GM19328 (cell line): ENCODE measurements at regions not wholly inside any gene's neighbourhood (a gene's known extent, or its start where the extent isn't known, plus 50 kb on each side); places are given as distances from the start of the nearest gene placed in this dataset.
"Not testable (repeated sequence)": the region's sequence is repeated elsewhere in the genome, so short reads cannot be mapped to it uniquely, and the experiment has no call there.

ENCODE experiments used
- ATAC-seq: cut with Tn5 transposase; IDR thresholded peaks from one replicate; pipeline ENCODE4 v1.9.1; 2021; ENCODE audit warnings: mild to moderate bottlenecking, moderate library complexity; ENCODE audit not compliant: unreplicated experiment

- ATAC-seq, result no peak
Measured at GRCh38 chr3:70743754-70744153, 431.3 kb upstream of the MDFIC2 start.

GRCh38 chr3:70742081-70742480 lies 429.6 kb upstream of the MDFIC2 start:
- ATAC-seq, result no peak

- ATAC-seq, result no peak
Measured at GRCh38 chr3:70740872-70741271, 428.4 kb upstream of the MDFIC2 start.

- no peak for ATAC-seq
Measured at GRCh38 chr3:70740071-70740470, 427.6 kb upstream of the MDFIC2 start.

- no peak for ATAC-seq
Measured at GRCh38 chr3:70738291-70738681, 425.8 kb upstream of the MDFIC2 start.

- no peak for ATAC-seq
Measured at GRCh38 chr3:70737666-70738290, 425.3 kb upstream of the MDFIC2 start.

GRCh38 chr3:70736009-70736408 lies 423.6 kb upstream of the MDFIC2 start:
- ATAC-seq, result no peak

- ATAC-seq, result no peak
Measured at GRCh38 chr3:70734756-70735155, 422.3 kb upstream of the MDFIC2 start.

- no peak for ATAC-seq
Measured at GRCh38 chr3:70731046-70731445, 418.6 kb upstream of the MDFIC2 start.

- no peak for ATAC-seq
Measured at GRCh38 chr3:70729845-70730244, 417.4 kb upstream of the MDFIC2 start.

GRCh38 chr3:70728311-70728710 lies 415.9 kb upstream of the MDFIC2 start:
- no peak for ATAC-seq

- no peak for ATAC-seq
Measured at GRCh38 chr3:70726961-70727360, 414.5 kb upstream of the MDFIC2 start.

- no peak for ATAC-seq
Measured at GRCh38 chr3:70726096-70726938, 413.9 kb upstream of the MDFIC2 start.

GRCh38 chr3:70722018-70722417 lies 409.6 kb upstream of the MDFIC2 start:
- no peak for ATAC-seq

GRCh38 chr3:70716832-70717231 lies 404.4 kb upstream of the MDFIC2 start:
- ATAC-seq, result no peak

- no peak for ATAC-seq
Measured at GRCh38 chr3:70712449-70713082, 400.1 kb upstream of the MDFIC2 start.

- no peak for ATAC-seq
Measured at GRCh38 chr3:70703305-70704102, 391.1 kb upstream of the MDFIC2 start.

- ATAC-seq, result no peak
Measured at GRCh38 chr3:70702132-70702531, 389.7 kb upstream of the MDFIC2 start.

- ATAC-seq, result no peak
Measured at GRCh38 chr3:70684701-70685100, 372.3 kb upstream of the MDFIC2 start.

GRCh38 chr3:70675810-70676209 lies 363.4 kb upstream of the MDFIC2 start:
- ATAC-seq, result not testable (repeated sequence)
